WERI-Rb-1 (cell line): ENCODE measurements at regions not wholly inside any gene's neighbourhood (a gene's known extent, or its start where the extent isn't known, plus 50 kb on each side); places are given as distances from the start of the nearest gene placed in this dataset.

ENCODE experiments used
- DNase-seq: peaks from one replicate; pipeline ENCODE4 v3.0.0-alpha.2; 2020
- H3K27ac ChIP-seq: fragments of 250-450 bp; sonication (Bioruptor Pico); 2 replicates; pipeline ENCODE4 v1.5.1; 2020; ENCODE audit warnings: mild to moderate bottlenecking, moderate library complexity
- H3K27me3 ChIP-seq: fragments of 250-450 bp; sonication (Bioruptor Pico); 2 replicates; pipeline ENCODE4 v1.5.1; 2021; ENCODE audit warnings: mild to moderate bottlenecking, low read depth, moderate library complexity; ENCODE audit not compliant: insufficient read depth, severe bottlenecking
- H3K36me3 ChIP-seq: fragments of 250-450 bp; sonication (Bioruptor Pico); 2 replicates; pipeline ENCODE4 v1.5.1; 2020; ENCODE audit warnings: mild to moderate bottlenecking, moderate library complexity
- H3K4me3 ChIP-seq: 2 replicates; pipeline ENCODE4 v1.5.1; 2011; ENCODE audit warnings: low read depth, mild to moderate bottlenecking, control low read depth, low read length
- H3K9me3 ChIP-seq: fragments of 250-450 bp; sonication (Bioruptor Pico); 2 replicates; pipeline ENCODE4 v1.5.1; 2021; ENCODE audit warnings: mild to moderate bottlenecking, moderate library complexity; ENCODE audit not compliant: severe bottlenecking
- CTCF ChIP-seq: IDR thresholded peaks from 2 replicates; pipeline ENCODE4 v1.5.1; 2011; ENCODE audit warnings: low read depth, mild to moderate bottlenecking, control low read depth, inconsistent platforms, low read length

GRCh38 chr3:178274711-178275110 is 261.5 kb upstream of the KCNMB2 start:
- TF ChIP-seq CTCF, result no peak
- H3K9me3 ChIP-seq, result peaks cover 2% of the 10 kb centered on the region
- H3K27me3 ChIP-seq, result no peaks in the 10 kb centered on the region
- no peaks in the 10 kb centered on the region for H3K36me3 ChIP-seq
- H3K27ac ChIP-seq, result no peak overlapping the region
- no peak for DNase-seq
- H3K4me3 ChIP-seq, result no peak overlapping the region

GRCh38 chr3:178275311-178275710 is 260.9 kb upstream of the KCNMB2 start:
- Histone ChIP-seq H3K9me3 (peaks cover 5% of the 10 kb centered on the region), H3K27ac (no peak overlapping the region), H3K4me3 (no peak overlapping the region), H3K27me3 (no peaks in the 10 kb centered on the region), H3K36me3 (no peaks in the 10 kb centered on the region)
- no peak for DNase-seq
- TF ChIP-seq CTCF, result no peak

- peaks cover 5% of the 10 kb centered on the region for H3K9me3 ChIP-seq
- no peak for DNase-seq
Measured at GRCh38 chr3:178275793-178276192, 260.4 kb upstream of the KCNMB2 start.

GRCh38 chr3:178277605-178278004 is 258.6 kb upstream of the KCNMB2 start:
- no peak overlapping the region for H3K4me3 ChIP-seq
- H3K27me3 ChIP-seq, result no peaks in the 10 kb centered on the region
- no peaks in the 10 kb centered on the region for H3K36me3 ChIP-seq
- peaks cover 5% of the 10 kb centered on the region for H3K9me3 ChIP-seq
- no peak for TF ChIP-seq CTCF
- no peak for DNase-seq
- no peak overlapping the region for H3K27ac ChIP-seq

More at GRCh38 chr3:178275793-178276192, 260.4 kb upstream of the KCNMB2 start:
- H3K36me3 ChIP-seq, result no peaks in the 10 kb centered on the region
- TF ChIP-seq CTCF, result no peak
- no peaks in the 10 kb centered on the region for H3K27me3 ChIP-seq
- H3K4me3 ChIP-seq, result no peak overlapping the region
- H3K27ac ChIP-seq, result no peak overlapping the region

GRCh38 chr3:178283561-178283960 is 252.7 kb upstream of the KCNMB2 start:
- no peak for DNase-seq
- no peak overlapping the region for H3K4me3 ChIP-seq
- H3K36me3 ChIP-seq, result no peaks in the 10 kb centered on the region
- H3K9me3 ChIP-seq, result peaks cover 4% of the 10 kb centered on the region
- no peaks in the 10 kb centered on the region for H3K27me3 ChIP-seq
- TF ChIP-seq CTCF, result no peak
- H3K27ac ChIP-seq, result no peak overlapping the region

GRCh38 chr3:178284181-178284580 is 252.1 kb upstream of the KCNMB2 start:
- H3K27ac ChIP-seq, result no peak overlapping the region
- peaks cover 3% of the 10 kb centered on the region for H3K9me3 ChIP-seq
- H3K27me3 ChIP-seq, result no peaks in the 10 kb centered on the region
- DNase-seq, result no peak
- TF ChIP-seq CTCF, result no peak
- H3K36me3 ChIP-seq, result no peaks in the 10 kb centered on the region
- no peak overlapping the region for H3K4me3 ChIP-seq
